MM.1S (cell line): ENCODE measurements at regions not wholly inside any gene's neighbourhood (a gene's known extent, or its start where the extent isn't known, plus 50 kb on each side); places are given as distances from the start of the nearest gene placed in this dataset.

ENCODE experiments used
- DNase-seq: peaks from one replicate; pipeline ENCODE4 v3.0.0-alpha.2; 2015
- H2AFZ ChIP-seq: fragments of 300-600 bp; sonication (generic); 2 replicates; pipeline ENCODE4 v1.6.0; 2016; ENCODE audit warnings: antibody characterized with exemption, low read length
- H3F3A ChIP-seq: fragments of 300-600 bp; sonication (generic); 2 replicates; pipeline ENCODE4 v1.6.1; 2016; ENCODE audit warnings: mild to moderate bottlenecking, antibody characterized with exemption, low read length, moderate library complexity, mixed read lengths; ENCODE audit not compliant: insufficient read depth
- H3K27ac ChIP-seq: fragments of 300-600 bp; sonication (generic); 2 replicates; pipeline ENCODE4 v1.5.1; 2016; ENCODE audit warnings: mild to moderate bottlenecking, low read length
- H3K27me3 ChIP-seq: fragments of 300-600 bp; sonication (generic); replicated peaks from 2 replicates; pipeline ENCODE4 v1.6.0; 2016; ENCODE audit warnings: low read length; ENCODE audit not compliant: insufficient read depth
- H3K36me3 ChIP-seq: fragments of 300-600 bp; sonication (generic); replicated peaks from 2 replicates; pipeline ENCODE4 v1.6.1; 2016; ENCODE audit warnings: mild to moderate bottlenecking, low read length, mixed read lengths; ENCODE audit not compliant: insufficient read depth
- H3K4me1 ChIP-seq: fragments of 300-600 bp; sonication (generic); 2 replicates; pipeline ENCODE4 v1.6.1; 2016; ENCODE audit warnings: low read length, mixed read lengths
- H3K4me2 ChIP-seq: fragments of 300-600 bp; sonication (generic); 2 replicates; pipeline ENCODE4 v1.6.0; 2016; ENCODE audit warnings: low read depth, low read length
- H3K4me3 ChIP-seq: fragments of 300-600 bp; sonication (generic); 2 replicates; pipeline ENCODE4 v1.5.1; 2016; ENCODE audit warnings: low read length, mixed read lengths
- H3K79me2 ChIP-seq: fragments of 300-600 bp; sonication (generic); 2 replicates; pipeline ENCODE4 v1.6.1; 2016; ENCODE audit warnings: mixed run types, low read length, mixed read lengths
- H3K9ac ChIP-seq: fragments of 300-600 bp; sonication (generic); 2 replicates; pipeline ENCODE4 v1.6.1; 2016; ENCODE audit warnings: low read length, mixed read lengths
- H3K9me2 ChIP-seq: fragments of 300-600 bp; sonication (generic); replicated peaks from 2 replicates; pipeline ENCODE4 v1.6.1; 2016; ENCODE audit warnings: mild to moderate bottlenecking, low read length, mixed read lengths; ENCODE audit not compliant: insufficient read depth
- H3K9me3 ChIP-seq: fragments of 300-600 bp; sonication (generic); replicated peaks from 2 replicates; pipeline ENCODE4 v1.6.1; 2016; ENCODE audit warnings: mild to moderate bottlenecking, low read length, mixed read lengths; ENCODE audit not compliant: insufficient read depth
- H4K20me1 ChIP-seq: fragments of 300-600 bp; sonication (generic); 2 replicates; pipeline ENCODE4 v1.6.1; 2016; ENCODE audit warnings: mild to moderate bottlenecking, low read length, moderate library complexity, mixed read lengths; ENCODE audit not compliant: insufficient read depth
- EZH2 ChIP-seq: fragments of 300-600 bp; sonication (generic); optimal IDR thresholded peaks from 2 replicates; pipeline ENCODE3; 2017; ENCODE audit warnings: low read depth, mild to moderate bottlenecking, antibody characterized with exemption, low read length, mixed read lengths
- EZH2phosphoT487 ChIP-seq: fragments of 300-600 bp; sonication (generic); IDR thresholded peaks from 2 replicates; pipeline ENCODE4 v1.6.1; 2018; ENCODE audit warnings: antibody characterized with exemption, low read length
- TF ChIP-seq, protein P1 (sequence below): fragments of 300-600 bp; sonication (generic); IDR thresholded peaks from 2 replicates; pipeline ENCODE4 v1.5.1; 2016; ENCODE audit warnings: antibody characterized with exemption, low read length, mixed read lengths

- H4K20me1 ChIP-seq: no peaks in the 10 kb centered on the region
- H3K9me3 ChIP-seq: no peaks in the 10 kb centered on the region
- no peak overlapping the region for H3K4me2 ChIP-seq
- H3K79me2 ChIP-seq: no peaks in the 10 kb centered on the region
- H3K27ac ChIP-seq: no peak overlapping the region
- no peak overlapping the region for H3K4me3 ChIP-seq
- no peak overlapping the region for H2AFZ ChIP-seq
- no peaks in the 10 kb centered on the region for H3K36me3 ChIP-seq
- TF ChIP-seq, protein P1, sequence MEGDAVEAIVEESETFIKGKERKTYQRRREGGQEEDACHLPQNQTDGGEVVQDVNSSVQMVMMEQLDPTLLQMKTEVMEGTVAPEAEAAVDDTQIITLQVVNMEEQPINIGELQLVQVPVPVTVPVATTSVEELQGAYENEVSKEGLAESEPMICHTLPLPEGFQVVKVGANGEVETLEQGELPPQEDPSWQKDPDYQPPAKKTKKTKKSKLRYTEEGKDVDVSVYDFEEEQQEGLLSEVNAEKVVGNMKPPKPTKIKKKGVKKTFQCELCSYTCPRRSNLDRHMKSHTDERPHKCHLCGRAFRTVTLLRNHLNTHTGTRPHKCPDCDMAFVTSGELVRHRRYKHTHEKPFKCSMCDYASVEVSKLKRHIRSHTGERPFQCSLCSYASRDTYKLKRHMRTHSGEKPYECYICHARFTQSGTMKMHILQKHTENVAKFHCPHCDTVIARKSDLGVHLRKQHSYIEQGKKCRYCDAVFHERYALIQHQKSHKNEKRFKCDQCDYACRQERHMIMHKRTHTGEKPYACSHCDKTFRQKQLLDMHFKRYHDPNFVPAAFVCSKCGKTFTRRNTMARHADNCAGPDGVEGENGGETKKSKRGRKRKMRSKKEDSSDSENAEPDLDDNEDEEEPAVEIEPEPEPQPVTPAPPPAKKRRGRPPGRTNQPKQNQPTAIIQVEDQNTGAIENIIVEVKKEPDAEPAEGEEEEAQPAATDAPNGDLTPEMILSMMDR: no peak
- TF ChIP-seq EZH2phosphoT487 (no peak), EZH2 (no peak)
- no peaks in the 10 kb centered on the region for H3K9me2 ChIP-seq
- H3K9ac ChIP-seq: no peak overlapping the region
- no peaks in the 10 kb centered on the region for H3K27me3 ChIP-seq
- no peaks in the 10 kb centered on the region for H3F3A ChIP-seq
- no peaks in the 10 kb centered on the region for H3K4me1 ChIP-seq
- no peak for DNase-seq
These were observed 189.4 kb upstream of the STEAP4 start for GRCh38 chr7:88495881-88496725.

DNA sequence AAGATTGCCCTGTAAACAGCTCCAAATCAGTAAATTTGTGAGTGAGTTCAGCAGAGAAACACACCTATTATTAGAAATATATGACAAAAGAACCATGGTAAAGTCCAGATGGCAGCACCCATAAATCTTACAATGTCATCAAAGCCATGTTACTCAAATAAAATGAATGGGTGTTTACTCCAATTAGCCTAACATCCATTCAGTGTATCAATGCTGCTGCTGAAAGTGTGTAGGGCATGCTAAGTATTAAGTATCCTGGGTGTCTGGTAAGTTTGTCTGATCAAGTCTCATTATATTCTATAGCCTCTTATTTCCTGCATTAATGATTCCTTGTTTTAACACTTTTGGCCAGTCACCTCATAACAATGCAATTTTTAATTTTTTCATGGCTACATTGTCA is 185.5 kb upstream of the STEAP4 start:
- TF ChIP-seq, protein P1: no peak
- no peak for TF ChIP-seq EZH2phosphoT487
- no peak for TF ChIP-seq EZH2
- no peaks in the 10 kb centered on the region for H4K20me1 ChIP-seq
- H3K9me3 ChIP-seq: no peaks in the 10 kb centered on the region
- no peaks in the 10 kb centered on the region for H3K9me2 ChIP-seq
- H3K27me3 ChIP-seq: no peaks in the 10 kb centered on the region
- no peak overlapping the region for H2AFZ ChIP-seq
- no peak overlapping the region for H3K4me3 ChIP-seq
- H3F3A ChIP-seq: no peaks in the 10 kb centered on the region
- H3K9ac ChIP-seq: no peak overlapping the region
- H3K36me3 ChIP-seq: no peaks in the 10 kb centered on the region
- no peaks in the 10 kb centered on the region for H3K4me1 ChIP-seq
- H3K79me2 ChIP-seq: no peaks in the 10 kb centered on the region
- no peak for DNase-seq
- H3K27ac ChIP-seq: no peak overlapping the region
- no peak overlapping the region for H3K4me2 ChIP-seq

- Histone ChIP-seq H3K79me2 (no peaks in the 10 kb centered on the region), H2AFZ (no peak overlapping the region), H4K20me1 (no peaks in the 10 kb centered on the region), H3K4me1 (no peaks in the 10 kb centered on the region), H3K36me3 (no peaks in the 10 kb centered on the region), H3K9ac (no peak overlapping the region), H3F3A (no peaks in the 10 kb centered on the region), H3K9me2 (no peaks in the 10 kb centered on the region), H3K9me3 (no peaks in the 10 kb centered on the region), H3K27me3 (no peaks in the 10 kb centered on the region), H3K4me3 (no peak overlapping the region), H3K27ac (no peak overlapping the region), H3K4me2 (no peak overlapping the region)
- TF ChIP-seq EZH2 (no peak), EZH2phosphoT487 (no peak)
- TF ChIP-seq, protein P1: no peak
- no peak for DNase-seq
These were observed 184.2 kb upstream of the STEAP4 start for GRCh38 chr7:88490874-88491273.
